GM21529 (cell line): ENCODE measurements at regions not wholly inside any gene's neighbourhood (a gene's known extent, or its start where the extent isn't known, plus 50 kb on each side); places are given as distances from the start of the nearest gene placed in this dataset.

Source experiments
- ATAC-seq: cut with Tn5 transposase; IDR thresholded peaks from one replicate; pipeline ENCODE4 v1.9.1; 2021; ENCODE audit not compliant: unreplicated experiment

- no peak for ATAC-seq
These were observed 61.9 kb upstream of the PTPRZ1 start for GRCh38 chr7:121810831-121811672.

GRCh38 chr7:121807078-121807477, 65.9 kb upstream of the PTPRZ1 start:
- ATAC-seq, result no peak

GRCh38 chr7:121803039-121803438, 69.9 kb upstream of the PTPRZ1 start:
- no peak for ATAC-seq

- no peak for ATAC-seq
These were observed 71.9 kb upstream of the PTPRZ1 start for GRCh38 chr7:121800916-121801675.

GRCh38 chr7:121798896-121799295, 74.1 kb upstream of the PTPRZ1 start:
- ATAC-seq, result no peak

- no peak for ATAC-seq
These were observed 74.5 kb upstream of the PTPRZ1 start for GRCh38 chr7:121798453-121798840.

GRCh38 chr7:121797657-121798452, 75.1 kb upstream of the PTPRZ1 start:
- ATAC-seq, result no peak

GRCh38 chr7:121796936-121797656, 75.9 kb upstream of the PTPRZ1 start:
- ATAC-seq, result no peak

GRCh38 chr7:121796381-121796780, 76.6 kb upstream of the PTPRZ1 start:
- ATAC-seq, result no peak

- no peak for ATAC-seq
These were observed 77.2 kb upstream of the PTPRZ1 start for GRCh38 chr7:121795736-121796135.

- no peak for ATAC-seq
These were observed 79.2 kb upstream of the PTPRZ1 start for GRCh38 chr7:121793716-121794115.

- ATAC-seq, result no peak
These were observed 95.3 kb upstream of the PTPRZ1 start for GRCh38 chr7:121777672-121778071.

- peak; percentile 69 for ATAC-seq
These were observed 98.4 kb upstream of the PTPRZ1 start for GRCh38 chr7:121774563-121774962.

- ATAC-seq, result no peak
These were observed 106.3 kb upstream of the PTPRZ1 start for GRCh38 chr7:121766676-121767075.

- ATAC-seq, result no peak
These were observed 111.6 kb upstream of the PTPRZ1 start for GRCh38 chr7:121761399-121761798.

GRCh38 chr7:121755818-121756552, 117.0 kb upstream of the PTPRZ1 start:
- ATAC-seq, result no peak

GRCh38 chr7:121755286-121755685, 117.7 kb upstream of the PTPRZ1 start:
- ATAC-seq, result no peak

- no peak for ATAC-seq
These were observed 119.0 kb upstream of the PTPRZ1 start for GRCh38 chr7:121753944-121754343.

- ATAC-seq, result no peak
These were observed 120.3 kb upstream of the PTPRZ1 start for GRCh38 chr7:121752706-121753105.

- no peak for ATAC-seq
These were observed 124.4 kb upstream of the PTPRZ1 start for GRCh38 chr7:121748546-121748945.
